ENCODE measurements at regions not wholly inside any gene's neighbourhood (a gene's known extent, or its start where the extent isn't known, plus 50 kb on each side); places are given as distances from the start of the nearest gene placed in this dataset.

DNA sequence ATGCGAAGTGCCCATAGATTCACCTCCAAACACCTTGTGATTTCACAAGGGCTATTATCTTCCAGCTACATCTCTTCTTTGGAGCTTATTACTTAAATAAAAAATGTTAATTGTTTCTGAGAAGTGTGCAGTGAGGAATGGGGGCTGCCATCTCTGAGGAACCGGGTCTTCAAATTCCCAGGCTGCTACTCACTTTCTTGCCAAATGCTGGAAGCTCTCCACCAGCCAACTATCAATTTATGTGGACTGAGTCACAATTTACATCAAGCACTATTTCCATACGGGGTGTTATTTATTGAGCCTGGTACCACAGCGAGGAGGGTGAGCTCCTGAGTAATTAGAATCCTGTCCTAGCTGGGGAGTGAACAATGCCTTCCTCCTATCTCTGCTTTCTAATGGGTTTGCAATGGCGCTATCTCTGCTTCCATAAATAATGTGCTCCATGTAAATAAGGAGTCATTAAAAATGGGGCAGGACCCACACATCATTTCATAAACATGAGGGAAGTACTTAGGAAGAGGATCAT, 898.3 kb downstream of the VRK1 start:
- FAIRE-seq: no peak
- no peaks in the 10 kb centered on the region for H3K27me3 ChIP-seq (ENCODE audit: control insufficient read depth in 1 of 2, insufficient read depth in 2 of 2, low read length in 2 of 2)
- H3K9me3 ChIP-seq (ENCODE audit: low read length): peaks cover 99% of the 10 kb centered on the region
- DNase-seq (ENCODE audit: low spot score): no peak
- H3K36me3 ChIP-seq (replicated peaks in 1 of 2; ENCODE audit: control insufficient read depth in 1 of 2, insufficient read depth in 2 of 2, low read length in 2 of 2): no peaks in the 10 kb centered on the region
- no TSS peak for BruUV-seq (replicated peaks)
- in situ Hi-C loops (cut with HindIII; ENCODE audit: extremely low pct_ligation_motif_present, low pct_unique_long_range_greater_than_20kb) (no loop called here), intact Hi-C loops (cut with micrococcal nuclease; ENCODE audit: unreplicated experiment) (no loop called here)
- no peak overlapping the region for H3K27ac ChIP-seq (ENCODE audit: extremely low read length, insufficient read depth, low read length)
- H4K20me1 ChIP-seq (ENCODE audit: insufficient read depth, low read length): no peaks in the 10 kb centered on the region
- H3K4me2 ChIP-seq (ENCODE audit: low read depth, low read length): no peak overlapping the region
- POLR2A ChIA-PET: no interaction called here
- no peak for TF ChIP-seq RBM22 (optimal IDR thresholded peaks at IDR 0.05; ENCODE audit: low read length)
- TF ChIP-seq, protein P1, sequence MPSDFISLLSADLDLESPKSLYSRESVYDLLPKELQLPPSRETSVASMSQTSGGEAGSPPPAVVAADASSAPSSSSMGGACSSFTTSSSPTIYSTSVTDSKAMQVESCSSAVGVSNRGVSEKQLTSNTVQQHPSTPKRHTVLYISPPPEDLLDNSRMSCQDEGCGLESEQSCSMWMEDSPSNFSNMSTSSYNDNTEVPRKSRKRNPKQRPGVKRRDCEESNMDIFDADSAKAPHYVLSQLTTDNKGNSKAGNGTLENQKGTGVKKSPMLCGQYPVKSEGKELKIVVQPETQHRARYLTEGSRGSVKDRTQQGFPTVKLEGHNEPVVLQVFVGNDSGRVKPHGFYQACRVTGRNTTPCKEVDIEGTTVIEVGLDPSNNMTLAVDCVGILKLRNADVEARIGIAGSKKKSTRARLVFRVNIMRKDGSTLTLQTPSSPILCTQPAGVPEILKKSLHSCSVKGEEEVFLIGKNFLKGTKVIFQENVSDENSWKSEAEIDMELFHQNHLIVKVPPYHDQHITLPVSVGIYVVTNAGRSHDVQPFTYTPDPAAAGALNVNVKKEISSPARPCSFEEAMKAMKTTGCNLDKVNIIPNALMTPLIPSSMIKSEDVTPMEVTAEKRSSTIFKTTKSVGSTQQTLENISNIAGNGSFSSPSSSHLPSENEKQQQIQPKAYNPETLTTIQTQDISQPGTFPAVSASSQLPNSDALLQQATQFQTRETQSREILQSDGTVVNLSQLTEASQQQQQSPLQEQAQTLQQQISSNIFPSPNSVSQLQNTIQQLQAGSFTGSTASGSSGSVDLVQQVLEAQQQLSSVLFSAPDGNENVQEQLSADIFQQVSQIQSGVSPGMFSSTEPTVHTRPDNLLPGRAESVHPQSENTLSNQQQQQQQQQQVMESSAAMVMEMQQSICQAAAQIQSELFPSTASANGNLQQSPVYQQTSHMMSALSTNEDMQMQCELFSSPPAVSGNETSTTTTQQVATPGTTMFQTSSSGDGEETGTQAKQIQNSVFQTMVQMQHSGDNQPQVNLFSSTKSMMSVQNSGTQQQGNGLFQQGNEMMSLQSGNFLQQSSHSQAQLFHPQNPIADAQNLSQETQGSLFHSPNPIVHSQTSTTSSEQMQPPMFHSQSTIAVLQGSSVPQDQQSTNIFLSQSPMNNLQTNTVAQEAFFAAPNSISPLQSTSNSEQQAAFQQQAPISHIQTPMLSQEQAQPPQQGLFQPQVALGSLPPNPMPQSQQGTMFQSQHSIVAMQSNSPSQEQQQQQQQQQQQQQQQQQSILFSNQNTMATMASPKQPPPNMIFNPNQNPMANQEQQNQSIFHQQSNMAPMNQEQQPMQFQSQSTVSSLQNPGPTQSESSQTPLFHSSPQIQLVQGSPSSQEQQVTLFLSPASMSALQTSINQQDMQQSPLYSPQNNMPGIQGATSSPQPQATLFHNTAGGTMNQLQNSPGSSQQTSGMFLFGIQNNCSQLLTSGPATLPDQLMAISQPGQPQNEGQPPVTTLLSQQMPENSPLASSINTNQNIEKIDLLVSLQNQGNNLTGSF (CRISPR knock-in tag; IDR thresholded peaks at IDR 0.05): no peak
- H3K9ac ChIP-seq (ENCODE audit: insufficient read depth, low read depth, low read length): no peak overlapping the region
- CTCF ChIA-PET (ENCODE audit: low intra/inter-chr PET ratio, low total read pairs): no interaction called here
- no peaks in the 10 kb centered on the region for H3K79me2 ChIP-seq (ENCODE audit: insufficient read depth, low read length)
- H3K4me3 ChIP-seq (replicated peaks in 1 of 3; ENCODE audit: insufficient read depth in 1 of 3, low read depth in 2 of 3, low read length in 3 of 3): no peak overlapping the region
- no peak for ATAC-seq
- H2AFZ ChIP-seq (ENCODE audit: low read length): no peak overlapping the region
- WGBS (ENCODE audit: low lambda C conversion rate): 0% methylated on average over 5 of the region's 5 CpGs
- no peaks in the 10 kb centered on the region for H3K4me1 ChIP-seq (ENCODE audit: insufficient read depth, low read length)

DNA sequence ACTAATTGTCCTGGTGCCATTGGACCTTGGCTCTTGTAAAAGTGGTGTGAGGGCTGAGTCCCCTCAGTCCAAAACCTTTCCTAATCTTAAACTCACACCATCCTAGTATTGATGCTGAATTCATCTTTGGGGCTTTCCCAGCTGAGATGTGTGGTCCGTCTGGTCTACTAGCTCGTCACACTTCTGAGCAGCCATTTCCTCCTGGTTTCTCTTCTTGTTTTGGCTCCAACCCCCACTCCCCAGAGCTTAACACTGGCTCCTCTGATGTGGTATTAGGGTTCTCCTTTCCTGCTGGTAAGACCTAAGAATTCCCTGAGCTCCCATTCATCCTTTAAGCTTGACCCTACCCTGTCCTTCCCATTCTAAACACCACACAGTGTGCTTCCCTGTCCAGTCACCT, 900.6 kb downstream of the VRK1 start:
- POLR2A ChIA-PET: no interaction called here
- Histone ChIP-seq H3K27ac (ENCODE audit: extremely low read length, insufficient read depth, low read length) (no peak overlapping the region), H3K79me2 (ENCODE audit: insufficient read depth, low read length) (no peaks in the 10 kb centered on the region), H3K9ac (ENCODE audit: insufficient read depth, low read depth, low read length) (no peak overlapping the region), H3K4me2 (ENCODE audit: low read depth, low read length) (no peak overlapping the region), H3K36me3 (replicated peaks in 1 of 2; ENCODE audit: control insufficient read depth in 1 of 2, insufficient read depth in 2 of 2, low read length in 2 of 2) (no peaks in the 10 kb centered on the region), H3K27me3 (ENCODE audit: control insufficient read depth in 1 of 2, insufficient read depth in 2 of 2, low read length in 2 of 2) (no peaks in the 10 kb centered on the region), H3K9me3 (ENCODE audit: low read length) (peaks cover 91% of the 10 kb centered on the region), H3K4me1 (ENCODE audit: insufficient read depth, low read length) (no peaks in the 10 kb centered on the region), H3K4me3 (replicated peaks in 1 of 3; ENCODE audit: insufficient read depth in 1 of 3, low read depth in 2 of 3, low read length in 3 of 3) (no peak overlapping the region), H2AFZ (ENCODE audit: low read length) (no peak overlapping the region), H4K20me1 (ENCODE audit: insufficient read depth, low read length) (no peaks in the 10 kb centered on the region)
- in situ Hi-C loops (cut with HindIII; ENCODE audit: extremely low pct_ligation_motif_present, low pct_unique_long_range_greater_than_20kb): no loop called here
- CTCF ChIA-PET (ENCODE audit: low intra/inter-chr PET ratio, low total read pairs): no interaction called here
- DNase-seq (ENCODE audit: low spot score): no peak
- ATAC-seq: no peak
- WGBS (ENCODE audit: low lambda C conversion rate): 13% methylated on average over 2 of the region's 2 CpGs
- no TSS peak for BruUV-seq (replicated peaks)
- intact Hi-C loops (cut with micrococcal nuclease; ENCODE audit: unreplicated experiment): no loop called here
- no peak for FAIRE-seq
- TF ChIP-seq KLF13 (CRISPR knock-in tag; IDR thresholded peaks at IDR 0.05): no peak
- no peak for TF ChIP-seq TCF7 (IDR thresholded peaks at IDR 0.05; ENCODE audit: low read depth)
- no peak for TF ChIP-seq ZNF772 (CRISPR knock-in tag; IDR thresholded peaks at IDR 0.05)
- no peak for TF ChIP-seq TMF1 (CRISPR knock-in tag; IDR thresholded peaks at IDR 0.05; ENCODE audit: low read depth)
- TF ChIP-seq ZNF317 (CRISPR knock-in tag; IDR thresholded peaks at IDR 0.05): no peak
- no peak for TF ChIP-seq TAF15 (IDR thresholded peaks at IDR 0.05; ENCODE audit: low read depth, low read length, poor library complexity, severe bottlenecking)
- no peak for TF ChIP-seq SRF (IDR thresholded peaks at IDR 0.05; ENCODE audit: low read depth, low read length)
- TF ChIP-seq MATR3 (CRISPR knock-in tag; IDR thresholded peaks at IDR 0.05): no peak
- TF ChIP-seq NCOR1 (IDR thresholded peaks at IDR 0.05; ENCODE audit: borderline replicate concordance, low read length): no peak
- TF ChIP-seq WIZ (CRISPR knock-in tag; IDR thresholded peaks at IDR 0.05): no peak

Measured in HepG2 (cell line).